OCI-LY3 (cell line): ENCODE measurements at regions not wholly inside any gene's neighbourhood (a gene's known extent, or its start where the extent isn't known, plus 50 kb on each side); places are given as distances from the start of the nearest gene placed in this dataset.

ENCODE experiments used
- CTCF ChIP-seq: fragments of 200-600, 300-600 bp; sonication (generic); IDR thresholded peaks from 2 replicates; pipeline ENCODE4 v1.5.1; 2014; ENCODE audit warnings: antibody characterized with exemption, low read length, low read depth
- EZH2phosphoT487 ChIP-seq: fragments of 200-600 bp; shearing (Covaris generic); IDR thresholded peaks from 2 replicates; pipeline ENCODE4 v1.6.1; 2018; ENCODE audit warnings: antibody characterized with exemption, mixed run types, low read depth

GRCh38 chr16:65301029-65301428 is 179.2 kb upstream of the CDH11 start:
- TF ChIP-seq CTCF, result no peak
- no peak for TF ChIP-seq EZH2phosphoT487
